GM13976 (cell line): ENCODE measurements at regions not wholly inside any gene's neighbourhood (a gene's known extent, or its start where the extent isn't known, plus 50 kb on each side); places are given as distances from the start of the nearest gene placed in this dataset.
"Not testable (repeated sequence)": the region's sequence is repeated elsewhere in the genome, so short reads cannot be mapped to it uniquely, and the experiment has no call there.

ENCODE experiments used
- DNase-seq: peaks from one replicate; pipeline ENCODE4 v3.0.0; 2012; ENCODE audit warnings: low spot score
- in situ Hi-C: fragments of 300-500 bp; cut with MboI; formaldehyde crosslinking; loops from one replicate; pipeline ENCODE4 v1.12.0; 2022; ENCODE audit warnings: low sequenced_read_pairs, mixed read lengths, inconsistent platforms; ENCODE audit not compliant: unreplicated experiment
- TF ChIP-seq, protein P1 (sequence below): IDR thresholded peaks from 2 replicates; pipeline ENCODE4 v1.5.1; 2012; ENCODE audit warnings: borderline replicate concordance, mild to moderate bottlenecking; ENCODE audit not compliant: insufficient read depth; ENCODE audit errors: extremely low read depth, missing control alignments, control extremely low read depth

DNA sequence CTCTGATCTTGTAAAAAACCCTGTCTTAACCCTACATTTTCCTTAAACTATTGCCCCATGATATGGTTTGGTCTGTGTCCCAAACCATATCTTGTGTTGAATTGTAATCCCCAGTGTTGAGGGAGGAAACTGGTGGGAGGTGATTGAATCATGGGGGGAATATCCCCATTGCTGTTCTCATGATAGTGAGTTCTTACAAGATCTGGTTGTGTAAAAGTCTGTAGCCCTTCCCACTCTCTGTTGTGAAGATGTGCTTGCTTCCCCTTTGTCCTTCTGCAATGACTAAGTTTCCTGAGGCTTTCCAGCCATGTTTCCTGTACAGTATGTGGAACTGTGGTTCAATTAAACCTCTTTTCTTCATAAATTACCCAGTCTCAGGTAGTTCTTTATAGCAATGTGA lies 881.4 kb downstream of the DIPK2A start:
- DNase-seq: no peak
- in situ Hi-C loops: no loop called here
- TF ChIP-seq, protein P1, sequence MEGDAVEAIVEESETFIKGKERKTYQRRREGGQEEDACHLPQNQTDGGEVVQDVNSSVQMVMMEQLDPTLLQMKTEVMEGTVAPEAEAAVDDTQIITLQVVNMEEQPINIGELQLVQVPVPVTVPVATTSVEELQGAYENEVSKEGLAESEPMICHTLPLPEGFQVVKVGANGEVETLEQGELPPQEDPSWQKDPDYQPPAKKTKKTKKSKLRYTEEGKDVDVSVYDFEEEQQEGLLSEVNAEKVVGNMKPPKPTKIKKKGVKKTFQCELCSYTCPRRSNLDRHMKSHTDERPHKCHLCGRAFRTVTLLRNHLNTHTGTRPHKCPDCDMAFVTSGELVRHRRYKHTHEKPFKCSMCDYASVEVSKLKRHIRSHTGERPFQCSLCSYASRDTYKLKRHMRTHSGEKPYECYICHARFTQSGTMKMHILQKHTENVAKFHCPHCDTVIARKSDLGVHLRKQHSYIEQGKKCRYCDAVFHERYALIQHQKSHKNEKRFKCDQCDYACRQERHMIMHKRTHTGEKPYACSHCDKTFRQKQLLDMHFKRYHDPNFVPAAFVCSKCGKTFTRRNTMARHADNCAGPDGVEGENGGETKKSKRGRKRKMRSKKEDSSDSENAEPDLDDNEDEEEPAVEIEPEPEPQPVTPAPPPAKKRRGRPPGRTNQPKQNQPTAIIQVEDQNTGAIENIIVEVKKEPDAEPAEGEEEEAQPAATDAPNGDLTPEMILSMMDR: no peak

DNA sequence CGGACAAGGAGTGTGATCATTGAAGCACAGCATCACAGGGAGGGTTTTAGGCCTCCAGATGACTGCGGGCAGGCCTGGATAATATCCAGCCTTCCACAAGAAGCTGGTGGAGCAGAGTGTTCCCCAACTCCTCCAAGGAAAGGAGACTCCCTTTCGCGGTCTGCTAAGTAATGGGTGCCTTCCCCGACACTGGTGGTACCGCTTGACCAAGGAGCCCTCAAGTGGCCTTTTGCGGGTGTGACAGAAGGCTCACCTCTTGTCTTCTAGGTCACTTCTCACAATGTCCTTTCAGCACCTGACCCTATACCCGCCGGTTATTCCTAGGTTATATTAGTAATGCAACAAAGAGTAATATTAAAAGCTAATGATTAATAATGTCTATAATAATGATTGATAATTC lies 882.4 kb downstream of the DIPK2A start:
- in situ Hi-C loops: not testable (repeated sequence)

DNA sequence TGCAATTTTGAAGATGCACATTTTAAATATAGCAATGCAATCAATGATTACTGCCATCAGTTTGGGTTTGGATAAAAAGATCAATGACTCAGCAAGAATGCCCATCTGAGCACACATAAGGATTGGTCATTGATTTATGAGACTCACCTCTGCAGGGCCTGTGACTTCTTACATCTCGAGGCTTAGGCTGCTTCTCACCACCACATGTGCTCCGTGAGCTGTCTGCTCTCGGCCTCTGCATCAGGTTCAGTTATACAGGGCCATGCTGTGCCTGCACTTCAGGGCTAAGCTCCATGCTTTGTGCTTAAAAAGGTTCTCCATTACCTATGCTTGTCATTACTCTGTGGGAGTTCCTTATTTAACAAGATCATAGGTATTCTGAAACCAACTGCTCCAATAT lies 887.5 kb downstream of the DIPK2A start:
- DNase-seq: no peak
- TF ChIP-seq, protein P1: no peak
- in situ Hi-C loops: no loop called here

More for the DNA sequence above, 882.4 kb downstream of the DIPK2A start:
- not testable (repeated sequence) for DNase-seq

DNA sequence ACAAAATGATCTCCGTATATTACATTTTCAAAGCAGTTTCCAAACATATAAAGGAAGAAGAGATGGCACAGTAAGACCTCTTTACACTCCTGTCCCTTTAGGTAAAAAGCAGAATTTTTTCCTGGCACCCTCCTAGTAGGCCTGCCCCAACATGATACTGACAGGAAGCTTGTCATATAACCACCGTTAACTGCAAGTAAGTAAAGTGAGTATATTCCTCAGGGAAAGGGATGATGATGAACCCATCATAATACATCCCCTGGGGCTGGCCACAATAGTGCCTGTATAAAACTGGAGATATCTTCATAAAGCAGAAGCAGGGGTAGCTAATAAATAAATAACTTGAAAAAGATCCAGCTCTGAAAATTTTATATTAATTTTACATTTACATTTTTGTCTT lies 893.0 kb downstream of the DIPK2A start:
- no peak for DNase-seq
- TF ChIP-seq, protein P1: no peak
- in situ Hi-C loops: no loop called here

DNA sequence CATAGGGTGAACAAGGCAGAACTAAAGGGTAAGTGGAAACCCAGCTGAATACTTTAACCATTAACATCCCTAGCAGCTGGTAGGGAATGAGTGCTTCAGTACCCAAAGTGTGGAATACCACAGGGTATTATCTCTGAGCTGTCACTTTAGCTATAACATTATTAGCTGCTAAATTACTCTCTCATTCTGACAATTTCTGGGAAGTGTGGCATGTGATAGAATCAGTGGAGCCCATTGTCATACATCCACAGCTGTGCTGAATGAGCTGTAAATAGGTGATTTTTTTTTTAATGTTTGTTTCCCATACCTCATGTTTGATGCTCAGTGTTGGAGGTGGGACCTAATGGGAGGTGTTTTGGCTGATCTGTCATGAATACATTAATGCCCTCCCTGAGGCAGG lies 894.3 kb downstream of the DIPK2A start:
- no peak for DNase-seq
- in situ Hi-C loops: no loop called here
- TF ChIP-seq, protein P1: no peak

DNA sequence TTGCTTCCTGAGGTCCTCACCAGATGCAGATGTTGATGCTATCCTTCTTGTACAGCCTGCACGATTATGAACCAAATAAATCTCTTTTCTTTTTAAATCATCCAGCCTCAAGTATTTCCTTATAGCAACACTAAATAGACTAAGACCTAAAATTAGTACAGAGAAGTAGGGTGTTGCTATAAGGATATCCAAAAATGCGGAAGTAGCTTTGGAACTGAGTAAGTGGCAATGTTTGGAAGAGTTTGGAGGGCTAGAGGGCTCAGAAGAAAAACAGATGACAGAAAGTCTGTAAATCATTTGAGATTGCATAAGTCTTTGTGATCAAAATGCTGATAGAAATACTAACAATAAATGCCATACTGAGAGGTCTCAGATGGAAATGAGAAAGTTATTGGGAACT lies 894.9 kb downstream of the DIPK2A start:
- in situ Hi-C loops: no loop called here
- no peak for DNase-seq
- TF ChIP-seq, protein P1: no peak

DNA sequence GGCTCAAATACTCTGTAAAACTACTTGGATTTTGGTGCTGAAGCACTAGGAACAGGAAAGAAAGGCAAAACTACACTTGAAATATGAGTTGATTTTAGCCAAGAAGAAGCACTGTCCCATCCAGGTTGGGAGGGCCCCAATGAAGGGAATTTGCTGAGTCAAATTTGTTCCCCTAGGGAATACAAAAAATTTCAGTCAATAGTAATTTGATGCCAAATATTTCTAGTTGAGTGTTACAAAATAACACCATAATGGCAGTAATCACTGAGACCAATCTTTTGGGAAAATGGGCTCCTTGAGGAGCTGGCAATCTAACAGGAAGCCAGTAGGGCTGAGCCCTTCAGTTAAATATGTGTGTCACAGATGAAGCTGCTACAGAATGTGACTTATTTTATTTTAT lies 896.9 kb downstream of the DIPK2A start:
- no peak for DNase-seq
- in situ Hi-C loops: no loop called here
- TF ChIP-seq, protein P1: no peak
